ENCODE measurements at regions not wholly inside any gene's neighbourhood (a gene's known extent, or its start where the extent isn't known, plus 50 kb on each side); places are given as distances from the start of the nearest gene placed in this dataset.

- in situ Hi-C loops (cut with HindIII; ENCODE audit: low sequenced_read_pairs): no loop called here
Measured at GRCh38 chr4:81580346-81580993, 108.8 kb upstream of the RASGEF1B start.

- in situ Hi-C loops (cut with HindIII; ENCODE audit: low sequenced_read_pairs): no loop called here
Measured at GRCh38 chr4:81577392-81577791, 105.7 kb upstream of the RASGEF1B start.

GRCh38 chr4:81574991-81575390 lies 103.3 kb upstream of the RASGEF1B start:
- in situ Hi-C loops (cut with HindIII; ENCODE audit: low sequenced_read_pairs): no loop called here

- in situ Hi-C loops (cut with HindIII; ENCODE audit: low sequenced_read_pairs): no loop called here
Measured at GRCh38 chr4:81573840-81574239, 102.1 kb upstream of the RASGEF1B start.

- in situ Hi-C loops (cut with HindIII; ENCODE audit: low sequenced_read_pairs): no loop called here
Measured at GRCh38 chr4:81572402-81572801, 100.7 kb upstream of the RASGEF1B start.

- in situ Hi-C loops (cut with HindIII; ENCODE audit: low sequenced_read_pairs): no loop called here
Measured at GRCh38 chr4:81571105-81571504, 99.4 kb upstream of the RASGEF1B start.

GRCh38 chr4:81566161-81566591 lies 94.5 kb upstream of the RASGEF1B start:
- in situ Hi-C loops (cut with HindIII; ENCODE audit: low sequenced_read_pairs): no loop called here

- in situ Hi-C loops (cut with HindIII; ENCODE audit: low sequenced_read_pairs): no loop called here
Measured at GRCh38 chr4:81565142-81565870, 93.6 kb upstream of the RASGEF1B start.

GRCh38 chr4:81564025-81564424 lies 92.3 kb upstream of the RASGEF1B start:
- in situ Hi-C loops (cut with HindIII; ENCODE audit: low sequenced_read_pairs): no loop called here

GRCh38 chr4:81562093-81562492 lies 90.4 kb upstream of the RASGEF1B start:
- in situ Hi-C loops (cut with HindIII; ENCODE audit: low sequenced_read_pairs): no loop called here

- in situ Hi-C loops (cut with HindIII; ENCODE audit: low sequenced_read_pairs): no loop called here
Measured at GRCh38 chr4:81557306-81557705, 85.6 kb upstream of the RASGEF1B start.

- in situ Hi-C loops (cut with HindIII; ENCODE audit: low sequenced_read_pairs): no loop called here
Measured at GRCh38 chr4:81555489-81555888, 83.8 kb upstream of the RASGEF1B start.

GRCh38 chr4:81552086-81552485 lies 80.4 kb upstream of the RASGEF1B start:
- in situ Hi-C loops (cut with HindIII; ENCODE audit: low sequenced_read_pairs): no loop called here

GRCh38 chr4:81550388-81550859 lies 78.7 kb upstream of the RASGEF1B start:
- in situ Hi-C loops (cut with HindIII; ENCODE audit: low sequenced_read_pairs): no loop called here

GRCh38 chr4:81549984-81550383 lies 78.3 kb upstream of the RASGEF1B start:
- in situ Hi-C loops (cut with HindIII; ENCODE audit: low sequenced_read_pairs): no loop called here

- in situ Hi-C loops (cut with HindIII; ENCODE audit: low sequenced_read_pairs): no loop called here
Measured at GRCh38 chr4:81546777-81547176, 75.1 kb upstream of the RASGEF1B start.

GRCh38 chr4:81541161-81541945 lies 69.6 kb upstream of the RASGEF1B start:
- in situ Hi-C loops (cut with HindIII; ENCODE audit: low sequenced_read_pairs): no loop called here

GRCh38 chr4:81538716-81539427 lies 67.2 kb upstream of the RASGEF1B start:
- in situ Hi-C loops (cut with HindIII; ENCODE audit: low sequenced_read_pairs): no loop called here

- in situ Hi-C loops (cut with HindIII; ENCODE audit: low sequenced_read_pairs): no loop called here
Measured at GRCh38 chr4:81531410-81531809, 59.7 kb upstream of the RASGEF1B start.

- in situ Hi-C loops (cut with HindIII; ENCODE audit: low sequenced_read_pairs): no loop called here
Measured at GRCh38 chr4:81528979-81529378, 57.3 kb upstream of the RASGEF1B start.

- in situ Hi-C loops (cut with HindIII; ENCODE audit: low sequenced_read_pairs): no loop called here
Measured at GRCh38 chr4:81528200-81528599, 56.5 kb upstream of the RASGEF1B start.

Measured in endothelial cell of hepatic sinusoid (primary cell).